ENCODE measurements at regions not wholly inside any gene's neighbourhood (a gene's known extent, or its start where the extent isn't known, plus 50 kb on each side); places are given as distances from the start of the nearest gene placed in this dataset.

GRCh38 chr12:124482901-124483799 is 84.3 kb downstream of the NCOR2 start:
- TF ChIP-seq CTCF (IDR thresholded peaks at IDR 0.05) (no peak), POLR2A (IDR thresholded peaks at IDR 0.05) (no peak)
